ENCODE measurements at regions not wholly inside any gene's neighbourhood (a gene's known extent, or its start where the extent isn't known, plus 50 kb on each side); places are given as distances from the start of the nearest gene placed in this dataset.

- no peak for TF ChIP-seq POLR2A (IDR thresholded peaks at IDR 0.05; ENCODE audit: extremely low read depth, insufficient read length)
- no peak for TF ChIP-seq MYC (IDR thresholded peaks at IDR 0.05; ENCODE audit: low read depth, low read length)
Measured at GRCh38 chr5:174323878-174324281, 278.4 kb downstream of the NSG2 start.
